Stimulated activated CD4-positive, alpha-beta T cell treated with anti-CD3 and anti-CD28 coated beads, Interleukin-4, amount 100 ng/mL, for 1 hour (primary cell): ENCODE measurements at regions not wholly inside any gene's neighbourhood (a gene's known extent, or its start where the extent isn't known, plus 50 kb on each side); places are given as distances from the start of the nearest gene placed in this dataset.

Experiments
- DNase-seq: peaks from one replicate; pipeline ENCODE4 v3.0.0-alpha.2; 2020

- no peak for DNase-seq
Observed at GRCh38 chr13:34765446-34766180, 176.5 kb upstream of the NBEA start.

- no peak for DNase-seq
Observed at GRCh38 chr13:34767778-34768177, 174.3 kb upstream of the NBEA start.

GRCh38 chr13:34772206-34772605 lies 169.9 kb upstream of the NBEA start:
- DNase-seq: no peak

- no peak for DNase-seq
Observed at GRCh38 chr13:34772881-34773280, 169.2 kb upstream of the NBEA start.

GRCh38 chr13:34776390-34776981 lies 165.6 kb upstream of the NBEA start:
- no peak for DNase-seq

GRCh38 chr13:34777089-34777913 lies 164.8 kb upstream of the NBEA start:
- no peak for DNase-seq

- DNase-seq: no peak
Observed at GRCh38 chr13:34777914-34778303, 164.2 kb upstream of the NBEA start.

GRCh38 chr13:34779171-34779570 lies 162.9 kb upstream of the NBEA start:
- no peak for DNase-seq

GRCh38 chr13:34793301-34793700 lies 148.8 kb upstream of the NBEA start:
- DNase-seq: no peak

GRCh38 chr13:34803756-34804155 lies 138.3 kb upstream of the NBEA start:
- no peak for DNase-seq

- no peak for DNase-seq
Observed at GRCh38 chr13:34805347-34805746, 136.7 kb upstream of the NBEA start.

GRCh38 chr13:34808649-34809048 lies 133.4 kb upstream of the NBEA start:
- DNase-seq: no peak

- DNase-seq: no peak
Observed at GRCh38 chr13:34810996-34811395, 131.1 kb upstream of the NBEA start.

GRCh38 chr13:34815526-34815925 lies 126.5 kb upstream of the NBEA start:
- DNase-seq: no peak

- DNase-seq: no peak
Observed at GRCh38 chr13:34816245-34816884, 125.7 kb upstream of the NBEA start.

- no peak for DNase-seq
Observed at GRCh38 chr13:34816908-34817665, 125.0 kb upstream of the NBEA start.

GRCh38 chr13:34822650-34823049 lies 119.4 kb upstream of the NBEA start:
- DNase-seq: no peak

GRCh38 chr13:34826432-34826831 lies 115.6 kb upstream of the NBEA start:
- DNase-seq: no peak

GRCh38 chr13:34833562-34834182 lies 108.4 kb upstream of the NBEA start:
- DNase-seq: no peak

GRCh38 chr13:34842466-34842865 lies 99.6 kb upstream of the NBEA start:
- no peak for DNase-seq

GRCh38 chr13:34847766-34848165 lies 94.3 kb upstream of the NBEA start:
- DNase-seq: no peak

GRCh38 chr13:34849406-34849805 lies 92.7 kb upstream of the NBEA start:
- no peak for DNase-seq
